Dermis blood vessel endothelial cell (primary cell): ENCODE measurements at regions not wholly inside any gene's neighbourhood (a gene's known extent, or its start where the extent isn't known, plus 50 kb on each side); places are given as distances from the start of the nearest gene placed in this dataset.
"Not testable (repeated sequence)": the region's sequence is repeated elsewhere in the genome, so short reads cannot be mapped to it uniquely, and the experiment has no call there.

Experiments used
- DNase-seq: peaks from one replicate; pipeline ENCODE4 v3.0.0; 2010

GRCh38 chr18:78492064-78492812, 487.4 kb upstream of the SALL3 start:
- DNase-seq = no peak

- no peak for DNase-seq
Observed at GRCh38 chr18:78492813-78493371, 486.7 kb upstream of the SALL3 start.

- not testable (repeated sequence) for DNase-seq
Observed at GRCh38 chr18:78493490-78493889, 486.1 kb upstream of the SALL3 start.

GRCh38 chr18:78494204-78495085, 485.2 kb upstream of the SALL3 start:
- no peak for DNase-seq

- no peak for DNase-seq
Observed at GRCh38 chr18:78495550-78495949, 484.1 kb upstream of the SALL3 start.

- DNase-seq = no peak
Observed at GRCh38 chr18:78496079-78496478, 483.5 kb upstream of the SALL3 start.

- no peak for DNase-seq
Observed at GRCh38 chr18:78497641-78498040, 482.0 kb upstream of the SALL3 start.

- no peak for DNase-seq
Observed at GRCh38 chr18:78499586-78499985, 480.0 kb upstream of the SALL3 start.

- DNase-seq = no peak
Observed at GRCh38 chr18:78501251-78501650, 478.4 kb upstream of the SALL3 start.

- DNase-seq = no peak
Observed at GRCh38 chr18:78503129-78503528, 476.5 kb upstream of the SALL3 start.

GRCh38 chr18:78505851-78506461, 473.7 kb upstream of the SALL3 start:
- no peak for DNase-seq

GRCh38 chr18:78507217-78507616, 472.4 kb upstream of the SALL3 start:
- DNase-seq = no peak

- not testable (repeated sequence) for DNase-seq
Observed at GRCh38 chr18:78508228-78508824, 471.3 kb upstream of the SALL3 start.

GRCh38 chr18:78510091-78510490, 469.5 kb upstream of the SALL3 start:
- DNase-seq = no peak

- no peak for DNase-seq
Observed at GRCh38 chr18:78510636-78511035, 469.0 kb upstream of the SALL3 start.

GRCh38 chr18:78511666-78512601, 467.7 kb upstream of the SALL3 start:
- DNase-seq = no peak

GRCh38 chr18:78514910-78515670, 464.5 kb upstream of the SALL3 start:
- no peak for DNase-seq

GRCh38 chr18:78517328-78517727, 462.3 kb upstream of the SALL3 start:
- no peak for DNase-seq

- no peak for DNase-seq
Observed at GRCh38 chr18:78517973-78518372, 461.6 kb upstream of the SALL3 start.

- no peak for DNase-seq
Observed at GRCh38 chr18:78518805-78519204, 460.8 kb upstream of the SALL3 start.
